ENCODE measurements at regions not wholly inside any gene's neighbourhood (a gene's known extent, or its start where the extent isn't known, plus 50 kb on each side); places are given as distances from the start of the nearest gene placed in this dataset.

- ChIA-PET CTCF (no interaction called here), POLR2A (ENCODE audit: low non-redundant PET) (interaction anchor here (0.6 kb wide), 1 partner anchor 11 kb away, joined by 3 read pairs; no protein-coding TSS in a partner anchor)
- peaks cover 2% of the 10 kb centered on the region for H3K27me3 ChIP-seq (replicated peaks; ENCODE audit: insufficient read depth, low read depth, low read length, poor library complexity)
- no peak overlapping the region for H3K27ac ChIP-seq (ENCODE audit: low read depth, low read length, poor library complexity, severe bottlenecking)
- H3K4me1 ChIP-seq (ENCODE audit: insufficient read depth, low read length, poor library complexity, severe bottlenecking): no peaks in the 10 kb centered on the region
- no peaks in the 10 kb centered on the region for H3K36me3 ChIP-seq (ENCODE audit: insufficient read depth, low read length, poor library complexity, severe bottlenecking)
- H3K9me3 ChIP-seq (ENCODE audit: low read depth, low read length, poor library complexity, severe bottlenecking): no peaks in the 10 kb centered on the region
- BruUV-seq (replicated peaks): no TSS peak
- intact Hi-C loops (cut with micrococcal nuclease; ENCODE audit: unreplicated experiment): loop anchor here (5.0 kb wide), 1 partner anchor 62 kb away; no protein-coding TSS in a partner anchor
- no peak overlapping the region for H3K4me3 ChIP-seq (ENCODE audit: low read depth, low read length, poor library complexity, severe bottlenecking)
- no peak for DNase-seq (ENCODE audit: low spot score)
- TF ChIP-seq EZH2 (IDR thresholded peaks at IDR 0.05; ENCODE audit: borderline replicate concordance, low read depth, low read length, poor library complexity, severe bottlenecking): no peak
- TF ChIP-seq CTCF (conservative IDR thresholded peaks at IDR 0.05; ENCODE audit: low read depth, low read length): no peak
Measured at GRCh38 chr2:11009891-11010290, 98.2 kb downstream of the KCNF1 start.

DNA sequence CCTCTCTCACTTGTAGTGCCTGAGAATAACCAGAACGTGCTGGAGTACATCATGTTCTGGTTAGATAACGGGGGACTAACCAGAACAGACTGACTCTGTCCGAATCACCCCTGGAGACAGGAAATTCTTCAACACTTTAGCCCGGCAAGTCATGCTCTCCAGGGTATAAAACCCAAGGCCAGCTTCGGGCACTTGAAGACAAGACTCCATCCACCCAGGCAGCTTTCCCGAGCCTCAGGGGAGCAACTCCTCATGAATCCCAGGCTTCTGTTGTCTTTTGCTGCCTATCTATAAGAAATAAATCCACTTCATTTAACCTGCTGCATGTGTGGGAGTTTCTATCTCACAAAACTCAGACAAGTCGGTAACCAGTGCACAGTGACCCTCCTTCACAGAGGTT, 99.6 kb downstream of the KCNF1 start:
- intact Hi-C loops (cut with micrococcal nuclease; ENCODE audit: unreplicated experiment): loop anchor here (5.0 kb wide), 1 partner anchor 61 kb away; no protein-coding TSS in a partner anchor
- BruUV-seq (replicated peaks): no TSS peak
- H3K27ac ChIP-seq (ENCODE audit: low read depth, low read length, poor library complexity, severe bottlenecking): no peak overlapping the region
- ChIA-PET CTCF (no interaction called here), POLR2A (ENCODE audit: low non-redundant PET) (no interaction called here)
- no peak for DNase-seq (ENCODE audit: low spot score)
- no peaks in the 10 kb centered on the region for H3K4me1 ChIP-seq (ENCODE audit: insufficient read depth, low read length, poor library complexity, severe bottlenecking)
- TF ChIP-seq CTCF (conservative IDR thresholded peaks at IDR 0.05; ENCODE audit: low read depth, low read length): no peak
- TF ChIP-seq EZH2 (IDR thresholded peaks at IDR 0.05; ENCODE audit: borderline replicate concordance, low read depth, low read length, poor library complexity, severe bottlenecking): no peak
- H3K36me3 ChIP-seq (ENCODE audit: insufficient read depth, low read length, poor library complexity, severe bottlenecking): no peaks in the 10 kb centered on the region
- H3K4me3 ChIP-seq (ENCODE audit: low read depth, low read length, poor library complexity, severe bottlenecking): no peak overlapping the region
- no peaks in the 10 kb centered on the region for H3K9me3 ChIP-seq (ENCODE audit: low read depth, low read length, poor library complexity, severe bottlenecking)
- peaks cover 12% of the 10 kb centered on the region for H3K27me3 ChIP-seq (replicated peaks; ENCODE audit: insufficient read depth, low read depth, low read length, poor library complexity)

- no peaks in the 10 kb centered on the region for H3K4me1 ChIP-seq (ENCODE audit: insufficient read depth, low read length, poor library complexity, severe bottlenecking)
- CTCF ChIA-PET: no interaction called here
- H3K9me3 ChIP-seq (ENCODE audit: low read depth, low read length, poor library complexity, severe bottlenecking): no peaks in the 10 kb centered on the region
- H3K27ac ChIP-seq (ENCODE audit: low read depth, low read length, poor library complexity, severe bottlenecking): no peak overlapping the region
- intact Hi-C loops (cut with micrococcal nuclease; ENCODE audit: unreplicated experiment): loop anchor here (5.0 kb wide), 1 partner anchor 60 kb away; no protein-coding TSS in a partner anchor
- DNase-seq (ENCODE audit: low spot score): no peak
- H3K4me3 ChIP-seq (ENCODE audit: low read depth, low read length, poor library complexity, severe bottlenecking): no peak overlapping the region
- no peak for TF ChIP-seq EZH2 (IDR thresholded peaks at IDR 0.05; ENCODE audit: borderline replicate concordance, low read depth, low read length, poor library complexity, severe bottlenecking)
- POLR2A ChIA-PET (ENCODE audit: low non-redundant PET): no interaction called here
- H3K36me3 ChIP-seq (ENCODE audit: insufficient read depth, low read length, poor library complexity, severe bottlenecking): no peaks in the 10 kb centered on the region
- H3K27me3 ChIP-seq (replicated peaks; ENCODE audit: insufficient read depth, low read depth, low read length, poor library complexity): peaks cover 20% of the 10 kb centered on the region
- no TSS peak for BruUV-seq (replicated peaks)
Measured at GRCh38 chr2:11012131-11012693, 100.5 kb downstream of the KCNF1 start.

DNA sequence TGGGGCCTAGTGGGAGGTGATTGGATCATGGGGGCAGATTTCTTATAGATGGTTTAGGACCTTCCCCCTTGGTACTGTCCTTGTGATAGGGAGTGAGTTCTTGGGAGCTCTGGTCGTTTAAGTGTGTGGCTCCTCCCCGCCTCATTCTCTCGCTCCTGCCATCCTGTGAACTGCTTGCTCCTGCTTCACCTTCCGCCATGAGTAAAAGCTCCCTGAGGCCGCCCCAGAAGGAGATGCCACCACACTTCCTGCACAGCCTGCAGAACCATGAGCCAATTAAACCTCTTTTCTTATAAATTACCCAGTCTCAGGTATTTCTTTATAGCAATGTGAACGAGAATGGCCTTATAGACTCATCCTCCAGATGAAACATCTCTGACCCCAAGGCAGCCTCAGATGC, 101.5 kb downstream of the KCNF1 start:
- Histone ChIP-seq H3K9me3 (ENCODE audit: low read depth, low read length, poor library complexity, severe bottlenecking) (no peaks in the 10 kb centered on the region), H3K4me1 (ENCODE audit: insufficient read depth, low read length, poor library complexity, severe bottlenecking) (no peaks in the 10 kb centered on the region), H3K27ac (ENCODE audit: low read depth, low read length, poor library complexity, severe bottlenecking) (no peak overlapping the region), H3K4me3 (ENCODE audit: low read depth, low read length, poor library complexity, severe bottlenecking) (no peak overlapping the region), H3K27me3 (replicated peaks; ENCODE audit: insufficient read depth, low read depth, low read length, poor library complexity) (peaks cover 29% of the 10 kb centered on the region), H3K36me3 (ENCODE audit: insufficient read depth, low read length, poor library complexity, severe bottlenecking) (no peaks in the 10 kb centered on the region)
- no peak for DNase-seq (ENCODE audit: low spot score)
- ChIA-PET CTCF (no interaction called here), POLR2A (ENCODE audit: low non-redundant PET) (no interaction called here)
- TF ChIP-seq CTCF (conservative IDR thresholded peaks at IDR 0.05; ENCODE audit: low read depth, low read length) (no peak), EZH2 (IDR thresholded peaks at IDR 0.05; ENCODE audit: borderline replicate concordance, low read depth, low read length, poor library complexity, severe bottlenecking) (no peak)
- intact Hi-C loops (cut with micrococcal nuclease; ENCODE audit: unreplicated experiment): loop anchor here (5.0 kb wide), 1 partner anchor 59 kb away; no protein-coding TSS in a partner anchor
- no TSS peak for BruUV-seq (replicated peaks)
